GM12878 (cell line): ENCODE measurements at regions not wholly inside any gene's neighbourhood (a gene's known extent, or its start where the extent isn't known, plus 50 kb on each side); places are given as distances from the start of the nearest gene placed in this dataset.
"Not testable (repeated sequence)": the region's sequence is repeated elsewhere in the genome, so short reads cannot be mapped to it uniquely, and the experiment has no call there.

Source experiments
- CEBPB ChIP-seq, 2 experiments: fragments of 150-350 bp in 1 of 2; IDR thresholded peaks; 2 replicates each; pipeline ENCODE4 v1.6.1; 2012 to 2014; ENCODE audit warnings: low read depth in 2 of 2, low read length in 2 of 2, borderline replicate concordance in 1 of 2, inconsistent platforms in 1 of 2
- CHD2 ChIP-seq: IDR thresholded peaks from 2 replicates; pipeline ENCODE4 v1.6.1; 2011; ENCODE audit warnings: low read depth, low read length, improper control_type of control experiment, borderline replicate concordance
- CREB1 ChIP-seq: IDR thresholded peaks from 2 replicates; pipeline ENCODE4 v1.6.1; 2012; ENCODE audit warnings: low read depth, mild to moderate bottlenecking, inconsistent platforms
- EZH2 ChIP-seq: IDR thresholded peaks from 2 replicates; pipeline ENCODE4 v1.6.1; 2012; ENCODE audit warnings: low read depth, mild to moderate bottlenecking, control low read depth, inconsistent platforms, low read length, borderline replicate concordance; ENCODE audit not compliant: control insufficient read depth
- KDM1A ChIP-seq: fragments of 200-600 bp; sonication (generic); IDR thresholded peaks from 2 replicates; pipeline ENCODE4 v1.6.1; 2016; ENCODE audit warnings: borderline replicate concordance
- NFYA ChIP-seq: IDR thresholded peaks from 2 replicates; pipeline ENCODE4 v1.6.1; 2011; ENCODE audit warnings: low read depth, mild to moderate bottlenecking, low read length, improper control_type of control experiment, borderline replicate concordance
- POLR2AphosphoS5 ChIP-seq: IDR thresholded peaks from 2 replicates; pipeline ENCODE4 v1.6.1; 2011; ENCODE audit warnings: mild to moderate bottlenecking, low read length, inconsistent platforms
- SIN3A ChIP-seq: IDR thresholded peaks from 2 replicates; pipeline ENCODE4 v1.6.1; 2012; ENCODE audit warnings: low read depth, low read length, improper control_type of control experiment
- SREBF2 ChIP-seq: IDR thresholded peaks from 2 replicates; pipeline ENCODE4 v1.6.1; 2012; ENCODE audit warnings: mild to moderate bottlenecking, low read length
- TAF1 ChIP-seq: IDR thresholded peaks from 2 replicates; pipeline ENCODE4 v1.6.1; 2011; ENCODE audit warnings: mild to moderate bottlenecking, low read depth, low read length, borderline replicate concordance
- YY1 ChIP-seq: IDR thresholded peaks from 2 replicates; pipeline ENCODE4 v1.6.1; 2011; ENCODE audit warnings: low read depth, mild to moderate bottlenecking, low read length
- TF ChIP-seq, protein P1 (sequence below), 3 experiments: IDR thresholded peaks in 2 of 3; conservative IDR thresholded peaks in 1 of 3; 2 replicates each; pipeline ENCODE4 v1.5.1; 2011; ENCODE audit warnings: low read depth in 3 of 3, low read length in 3 of 3, mild to moderate bottlenecking in 3 of 3, control low read depth in 2 of 3, moderate library complexity in 2 of 3, inconsistent platforms in 1 of 3, mixed read lengths in 1 of 3; ENCODE audit not compliant: control insufficient read depth in 2 of 3, insufficient read depth in 1 of 3; ENCODE audit errors: extremely low read depth in 1 of 3
- TF ChIP-seq, protein P2 (sequence below): IDR thresholded peaks from 2 replicates; pipeline ENCODE4 v1.6.1; 2012; ENCODE audit warnings: low read depth, low read length, improper control_type of control experiment
- TF ChIP-seq, protein P3 (sequence below): fragments of 450-650 bp; conservative IDR thresholded peaks from 2 replicates; pipeline ENCODE4 v1.6.1; 2017; ENCODE audit warnings: mild to moderate bottlenecking, moderate library complexity

DNA sequence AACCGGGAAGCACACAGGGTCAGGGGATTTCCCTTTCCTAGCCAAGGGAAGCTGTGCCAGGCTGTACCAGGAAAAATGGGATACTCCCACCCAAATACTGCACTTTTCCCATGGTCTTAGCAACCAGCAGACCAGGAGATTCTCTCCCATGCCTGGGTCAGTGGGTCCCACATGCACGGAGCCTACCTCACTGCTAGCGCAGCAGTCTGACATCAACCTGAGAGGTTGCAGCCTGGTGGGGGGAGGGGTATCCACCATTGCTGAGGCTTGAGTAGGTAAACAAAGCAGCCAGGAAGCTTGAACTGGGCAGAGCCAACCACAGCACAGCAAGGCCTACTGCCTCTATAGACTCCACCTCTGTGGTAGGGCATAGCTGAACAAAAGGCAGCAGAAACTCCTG, 85.5 kb upstream of the LRRC4C start:
- TF ChIP-seq CREB1; CEBPB (IDR thresholded peaks at IDR 0.05; ENCODE audit: borderline replicate concordance in 1 of 2, low read depth in 2 of 2, low read length in 2 of 2); SIN3A; TAF1; CHD2; YY1; NFYA; POLR2AphosphoS5; EZH2; SREBF2; KDM1A: not testable (repeated sequence)
- TF ChIP-seq, protein P1, sequence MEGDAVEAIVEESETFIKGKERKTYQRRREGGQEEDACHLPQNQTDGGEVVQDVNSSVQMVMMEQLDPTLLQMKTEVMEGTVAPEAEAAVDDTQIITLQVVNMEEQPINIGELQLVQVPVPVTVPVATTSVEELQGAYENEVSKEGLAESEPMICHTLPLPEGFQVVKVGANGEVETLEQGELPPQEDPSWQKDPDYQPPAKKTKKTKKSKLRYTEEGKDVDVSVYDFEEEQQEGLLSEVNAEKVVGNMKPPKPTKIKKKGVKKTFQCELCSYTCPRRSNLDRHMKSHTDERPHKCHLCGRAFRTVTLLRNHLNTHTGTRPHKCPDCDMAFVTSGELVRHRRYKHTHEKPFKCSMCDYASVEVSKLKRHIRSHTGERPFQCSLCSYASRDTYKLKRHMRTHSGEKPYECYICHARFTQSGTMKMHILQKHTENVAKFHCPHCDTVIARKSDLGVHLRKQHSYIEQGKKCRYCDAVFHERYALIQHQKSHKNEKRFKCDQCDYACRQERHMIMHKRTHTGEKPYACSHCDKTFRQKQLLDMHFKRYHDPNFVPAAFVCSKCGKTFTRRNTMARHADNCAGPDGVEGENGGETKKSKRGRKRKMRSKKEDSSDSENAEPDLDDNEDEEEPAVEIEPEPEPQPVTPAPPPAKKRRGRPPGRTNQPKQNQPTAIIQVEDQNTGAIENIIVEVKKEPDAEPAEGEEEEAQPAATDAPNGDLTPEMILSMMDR (IDR thresholded peaks at IDR 0.05 in 2 of 3, conservative IDR thresholded peaks at IDR 0.05 in 1 of 3; ENCODE audit: control insufficient read depth in 2 of 3, extremely low read depth in 1 of 3, insufficient read depth in 1 of 3, low read depth in 3 of 3, low read length in 3 of 3) = not testable (repeated sequence)
- TF ChIP-seq, protein P2, sequence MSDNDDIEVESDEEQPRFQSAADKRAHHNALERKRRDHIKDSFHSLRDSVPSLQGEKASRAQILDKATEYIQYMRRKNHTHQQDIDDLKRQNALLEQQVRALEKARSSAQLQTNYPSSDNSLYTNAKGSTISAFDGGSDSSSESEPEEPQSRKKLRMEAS = not testable (repeated sequence)
- TF ChIP-seq, protein P3, sequence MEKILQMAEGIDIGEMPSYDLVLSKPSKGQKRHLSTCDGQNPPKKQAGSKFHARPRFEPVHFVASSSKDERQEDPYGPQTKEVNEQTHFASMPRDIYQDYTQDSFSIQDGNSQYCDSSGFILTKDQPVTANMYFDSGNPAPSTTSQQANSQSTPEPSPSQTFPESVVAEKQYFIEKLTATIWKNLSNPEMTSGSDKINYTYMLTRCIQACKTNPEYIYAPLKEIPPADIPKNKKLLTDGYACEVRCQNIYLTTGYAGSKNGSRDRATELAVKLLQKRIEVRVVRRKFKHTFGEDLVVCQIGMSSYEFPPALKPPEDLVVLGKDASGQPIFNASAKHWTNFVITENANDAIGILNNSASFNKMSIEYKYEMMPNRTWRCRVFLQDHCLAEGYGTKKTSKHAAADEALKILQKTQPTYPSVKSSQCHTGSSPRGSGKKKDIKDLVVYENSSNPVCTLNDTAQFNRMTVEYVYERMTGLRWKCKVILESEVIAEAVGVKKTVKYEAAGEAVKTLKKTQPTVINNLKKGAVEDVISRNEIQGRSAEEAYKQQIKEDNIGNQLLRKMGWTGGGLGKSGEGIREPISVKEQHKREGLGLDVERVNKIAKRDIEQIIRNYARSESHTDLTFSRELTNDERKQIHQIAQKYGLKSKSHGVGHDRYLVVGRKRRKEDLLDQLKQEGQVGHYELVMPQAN = not testable (repeated sequence)
